GM12865 (cell line): ENCODE measurements at regions not wholly inside any gene's neighbourhood (a gene's known extent, or its start where the extent isn't known, plus 50 kb on each side); places are given as distances from the start of the nearest gene placed in this dataset.
"Not testable (repeated sequence)": the region's sequence is repeated elsewhere in the genome, so short reads cannot be mapped to it uniquely, and the experiment has no call there.

Experiments used
- DNase-seq: peaks from one replicate; pipeline ENCODE4 v3.0.0; 2010; ENCODE audit warnings: low read depth
- H3K4me3 ChIP-seq: 2 replicates; pipeline ENCODE4 v1.5.1; 2011; ENCODE audit warnings: mild to moderate bottlenecking, low read depth, low read length, control low read depth
- CTCF ChIP-seq: IDR thresholded peaks from 2 replicates; pipeline ENCODE4 v1.5.1; 2011; ENCODE audit warnings: low read length, control low read depth, low read depth, inconsistent platforms; ENCODE audit not compliant: insufficient read depth; ENCODE audit errors: missing control alignments

- no peak for TF ChIP-seq CTCF
- H3K4me3 ChIP-seq = no peak overlapping the region
- no peak for DNase-seq
Observed at GRCh38 chr12:79993106-79993862, 58.4 kb upstream of the PPP1R12A start.

- no peak for DNase-seq
- no peak overlapping the region for H3K4me3 ChIP-seq
- TF ChIP-seq CTCF = no peak
Observed at GRCh38 chr12:79991586-79991985, 56.7 kb upstream of the PPP1R12A start.

- H3K4me3 ChIP-seq = not testable (repeated sequence)
Observed at GRCh38 chr12:79990509-79991338, 55.8 kb upstream of the PPP1R12A start.

GRCh38 chr12:79988368-79988767 is 53.5 kb upstream of the PPP1R12A start:
- no peak for DNase-seq
- TF ChIP-seq CTCF = no peak
- H3K4me3 ChIP-seq = no peak overlapping the region

More at GRCh38 chr12:79990509-79991338, 55.8 kb upstream of the PPP1R12A start:
- DNase-seq = not testable (repeated sequence)

- H3K4me3 ChIP-seq = no peak overlapping the region
- TF ChIP-seq CTCF = no peak
- no peak for DNase-seq
Observed at GRCh38 chr12:79987731-79988130, 52.8 kb upstream of the PPP1R12A start.
